K562 (cell line): ENCODE measurements at regions not wholly inside any gene's neighbourhood (a gene's known extent, or its start where the extent isn't known, plus 50 kb on each side); places are given as distances from the start of the nearest gene placed in this dataset.

ENCODE experiments used
- ATAC-seq: fragments of 200-7000 bp; cut with Tn5 transposase; 3 replicates; pipeline ENCODE4 v1.9.1; 2020; ENCODE audit warnings: moderate library complexity
- BruUV-seq: library from RNA; stranded (reverse); fragments of 400-500 nt; replicated peaks from 2 replicates; lab custom pipeline; 2021; lab: Mats Ljungman, UMichigan
- CTCF ChIA-PET: fragments of 300-600 bp; formaldehyde crosslinking; extraction: SDS; loops from one replicate; lab custom pipeline; 2021; ENCODE audit warnings: low intra/inter-chr PET ratio; lab: Yijun Ruan, JAX
- POLR2A ChIA-PET: fragments of 300-600, 350-650 bp; sonication (Branson Sonifier 250); formaldehyde crosslinking; extraction: SDS; loops from one replicate; lab custom pipeline; 2021; ENCODE audit warnings: antibody characterized with exemption, inconsistent platforms; lab: Yijun Ruan, JAX
- DNase-seq, 4 experiments: peaks; one replicate each; pipeline versions ENCODE4 v3.0.0 to v3.0.0-alpha.2; 2011 to 2018; ENCODE audit warnings: low spot score in 3 of 4, mixed read lengths in 3 of 4; ENCODE audit errors: extremely low read depth in 1 of 4
- FAIRE-seq: peaks from 2 replicates; lab custom pipeline; 2011; peaks lifted over from hg19 to GRCh38; lab: Jason Lieb, UNC
- H2AFZ ChIP-seq: 2 replicates; pipeline ENCODE4 v1.6.0; 2011; ENCODE audit warnings: low read depth, low read length, control low read depth, inconsistent platforms
- H3K27ac ChIP-seq: fragments of 200-600 bp; 3 replicates; pipeline ENCODE4 v1.8.0; 2011; ENCODE audit warnings: low read depth, mild to moderate bottlenecking, control low read depth, inconsistent platforms, low read length, moderate library complexity, mixed read lengths; ENCODE audit errors: extremely low read depth
- H3K27me3 ChIP-seq, 2 experiments: fragments of 300-600 bp in 1 of 2; 2 replicates in 1 of 2; 3 replicates in 1 of 2; pipeline versions ENCODE4 v1.6.0 to v1.8.0; 2011; ENCODE audit warnings: inconsistent platforms in 2 of 2, low read length in 2 of 2, mild to moderate bottlenecking in 1 of 2, mixed read lengths in 1 of 2, moderate library complexity in 1 of 2; ENCODE audit not compliant: control insufficient read depth in 2 of 2, insufficient read depth in 2 of 2
- H3K36me3 ChIP-seq: fragments of 300-600 bp; 3 replicates; pipeline ENCODE4 v1.8.0; 2011; ENCODE audit warnings: mild to moderate bottlenecking, low read length, inconsistent platforms; ENCODE audit not compliant: control insufficient read depth, insufficient read depth
- H3K4me1 ChIP-seq, 2 experiments: fragments of 200-600 bp in 1 of 2; replicated peaks in 1 of 2; 2 replicates in 1 of 2; 3 replicates in 1 of 2; pipeline versions ENCODE4 v1.5.1 to v1.8.0; 2011; ENCODE audit warnings: inconsistent platforms in 2 of 2, low read length in 2 of 2, mild to moderate bottlenecking in 1 of 2, mixed read lengths in 1 of 2, moderate library complexity in 1 of 2; ENCODE audit not compliant: control insufficient read depth in 2 of 2, insufficient read depth in 2 of 2
- H3K4me2 ChIP-seq: 2 replicates; pipeline ENCODE4 v1.6.1; 2011; ENCODE audit warnings: low read length, control low read depth, inconsistent platforms, mixed read lengths; ENCODE audit not compliant: insufficient read depth
- H3K4me3 ChIP-seq: fragments of 200-600 bp; sonication (generic), shearing (Covaris generic); 2 replicates; pipeline ENCODE4 v1.5.1; 2016; ENCODE audit warnings: control low read depth, inconsistent platforms
- H3K79me2 ChIP-seq: fragments of 200-600 bp; 3 replicates; pipeline ENCODE4 v1.8.0; 2011; ENCODE audit warnings: low read length, inconsistent platforms; ENCODE audit not compliant: control insufficient read depth, insufficient read depth
- H3K9ac ChIP-seq, 2 experiments: 2 replicates each; pipeline versions ENCODE4 v1.6.0 to v1.6.1; 2011; ENCODE audit warnings: low read depth in 2 of 2, low read length in 2 of 2, control low read depth in 1 of 2, inconsistent platforms in 1 of 2, mild to moderate bottlenecking in 1 of 2, mixed read lengths in 1 of 2; ENCODE audit not compliant: insufficient read depth in 1 of 2
- H3K9me1 ChIP-seq: one replicate; pipeline ENCODE4 v1.6.0; 2011; ENCODE audit warnings: inconsistent platforms, mild to moderate bottlenecking, low read length, moderate library complexity; ENCODE audit not compliant: control insufficient read depth, insufficient read depth
- H3K9me3 ChIP-seq: replicated peaks from 2 replicates; pipeline ENCODE4 v1.5.1; 2011; ENCODE audit warnings: low read depth, low read length, inconsistent platforms; ENCODE audit not compliant: control insufficient read depth, insufficient read depth
- H4K20me1 ChIP-seq: replicated peaks from 2 replicates; pipeline ENCODE4 v1.6.1; 2011; ENCODE audit warnings: low read length, inconsistent platforms, mixed read lengths; ENCODE audit not compliant: control insufficient read depth, insufficient read depth
- BACH1 ChIP-seq: fragments of 200-800 bp; sonication (Bioruptor generic); IDR thresholded peaks from 2 replicates; pipeline ENCODE4 v1.6.1; 2016; ENCODE audit warnings: missing genetic modification characterization, missing compliant biosample characterization
- CBX1 ChIP-seq: sonication (generic); IDR thresholded peaks from 2 replicates; pipeline ENCODE4 v1.6.1; 2016; ENCODE audit warnings: antibody characterized with exemption, low read depth, mild to moderate bottlenecking
- MCM5 ChIP-seq: fragments of 450-650 bp; IDR thresholded peaks from 2 replicates; pipeline ENCODE4 v1.6.1; 2016; ENCODE audit warnings: low read depth
- MEF2A ChIP-seq: IDR thresholded peaks from 2 replicates; pipeline ENCODE4 v1.6.1; 2011; ENCODE audit warnings: low read depth, mild to moderate bottlenecking, low read length, moderate library complexity; ENCODE audit not compliant: control insufficient read depth
- NR4A1 ChIP-seq, 2 experiments: fragments of 250-450 bp in 1 of 2; fragments of 450-650 bp in 1 of 2; sonication (Bioruptor Pico) in 1 of 2; IDR thresholded peaks; 2 replicates each; pipeline versions ENCODE4 v1.4.0 to v1.6.1; 2016 to 2020; ENCODE audit warnings: mild to moderate bottlenecking in 2 of 2, missing compliant biosample characterization in 1 of 2, missing genetic modification characterization in 1 of 2, moderate library complexity in 1 of 2
- PYGO2 ChIP-seq: fragments of 450-650 bp; IDR thresholded peaks from 2 replicates; pipeline ENCODE4 v1.6.1; 2016; ENCODE audit warnings: mild to moderate bottlenecking, missing genetic modification characterization, moderate library complexity, missing compliant biosample characterization
- SP2 ChIP-seq: IDR thresholded peaks from 2 replicates; pipeline ENCODE4 v1.6.1; 2011; ENCODE audit warnings: mild to moderate bottlenecking, low read depth, low read length, moderate library complexity; ENCODE audit not compliant: poor library complexity, severe bottlenecking; ENCODE audit errors: extremely low read depth
- SRSF9 ChIP-seq: fragments of 200-400 bp; formaldehyde crosslinking; IDR thresholded peaks from 2 replicates; pipeline ENCODE4 v1.6.1; 2017; ENCODE audit warnings: low read depth, low read length, borderline replicate concordance
- in situ Hi-C: fragments of 300-500 bp; cut with MboI; formaldehyde crosslinking; loops from 4 replicates; pipeline ENCODE4 v1.15.0; 2018; ENCODE audit warnings: inconsistent platforms, mixed read lengths
- intact Hi-C: fragments of 100-400 bp; cut with micrococcal nuclease; formaldehyde crosslinking; loops from 2 replicates; pipeline ENCODE4 v1.14.2; 2022
- TF ChIP-seq, protein P1 (sequence below): fragments of 200-800 bp; sonication (Bioruptor generic); IDR thresholded peaks from 2 replicates; pipeline ENCODE4 v1.6.1; 2017; ENCODE audit warnings: missing genetic modification characterization, missing compliant biosample characterization
- TF ChIP-seq, protein P2 (sequence below): fragments of 450-650 bp; IDR thresholded peaks from 2 replicates; pipeline ENCODE4 v1.6.1; 2016; ENCODE audit warnings: mild to moderate bottlenecking, moderate library complexity

GRCh38 chr3:132256989-132257388 is 60.2 kb upstream of the ACP3 start:
- ChIA-PET POLR2A (no interaction called here), CTCF (interaction anchor here (0.5 to 1.6 kb wide), 3 partner anchors 86 to 218 kb away, joined by 3 to 13 read pairs (median 5); no protein-coding TSS in a partner anchor)
- H3K9me1 ChIP-seq: no peaks in the 10 kb centered on the region
- H3K4me3 ChIP-seq: no peak overlapping the region
- BruUV-seq: no TSS peak
- H3K27me3 ChIP-seq: no peaks in the 10 kb centered on the region
- no peak for FAIRE-seq
- H3K9ac ChIP-seq: no peak overlapping the region
- ATAC-seq: no peak
- H3K27ac ChIP-seq: no peak overlapping the region
- no peaks in the 10 kb centered on the region for H4K20me1 ChIP-seq
- DNase-seq: peak in 1 of 4 experiments; percentile 15
- intact Hi-C loops (loop anchor here (1.0 to 10.0 kb wide), 2 partner anchors 86 to 388 kb away; no protein-coding TSS in a partner anchor), in situ Hi-C loops (loop anchor here (5.0 kb wide), 1 partner anchor 90 kb away; no protein-coding TSS in a partner anchor)
- H3K36me3 ChIP-seq: no peaks in the 10 kb centered on the region
- H3K4me1 ChIP-seq: no peaks in the 10 kb centered on the region
- H2AFZ ChIP-seq: no peak overlapping the region
- no peaks in the 10 kb centered on the region for H3K9me3 ChIP-seq
- no peak overlapping the region for H3K4me2 ChIP-seq
- no peaks in the 10 kb centered on the region for H3K79me2 ChIP-seq
- TF ChIP-seq SP2: no peak
- TF ChIP-seq, protein P1, sequence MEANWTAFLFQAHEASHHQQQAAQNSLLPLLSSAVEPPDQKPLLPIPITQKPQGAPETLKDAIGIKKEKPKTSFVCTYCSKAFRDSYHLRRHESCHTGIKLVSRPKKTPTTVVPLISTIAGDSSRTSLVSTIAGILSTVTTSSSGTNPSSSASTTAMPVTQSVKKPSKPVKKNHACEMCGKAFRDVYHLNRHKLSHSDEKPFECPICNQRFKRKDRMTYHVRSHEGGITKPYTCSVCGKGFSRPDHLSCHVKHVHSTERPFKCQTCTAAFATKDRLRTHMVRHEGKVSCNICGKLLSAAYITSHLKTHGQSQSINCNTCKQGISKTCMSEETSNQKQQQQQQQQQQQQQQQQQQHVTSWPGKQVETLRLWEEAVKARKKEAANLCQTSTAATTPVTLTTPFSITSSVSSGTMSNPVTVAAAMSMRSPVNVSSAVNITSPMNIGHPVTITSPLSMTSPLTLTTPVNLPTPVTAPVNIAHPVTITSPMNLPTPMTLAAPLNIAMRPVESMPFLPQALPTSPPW: no peak
- TF ChIP-seq SRSF9: no peak
- no peak for TF ChIP-seq PYGO2
- no peak for TF ChIP-seq NR4A1 (CRISPR knock-in tag; IDR thresholded peaks at IDR 0.05)
- TF ChIP-seq NR4A1 (tag; IDR thresholded peaks at IDR 0.05): no peak
- no peak for TF ChIP-seq BACH1 (tag)
- no peak for TF ChIP-seq MEF2A
- TF ChIP-seq MCM5: no peak
- TF ChIP-seq, protein P2, sequence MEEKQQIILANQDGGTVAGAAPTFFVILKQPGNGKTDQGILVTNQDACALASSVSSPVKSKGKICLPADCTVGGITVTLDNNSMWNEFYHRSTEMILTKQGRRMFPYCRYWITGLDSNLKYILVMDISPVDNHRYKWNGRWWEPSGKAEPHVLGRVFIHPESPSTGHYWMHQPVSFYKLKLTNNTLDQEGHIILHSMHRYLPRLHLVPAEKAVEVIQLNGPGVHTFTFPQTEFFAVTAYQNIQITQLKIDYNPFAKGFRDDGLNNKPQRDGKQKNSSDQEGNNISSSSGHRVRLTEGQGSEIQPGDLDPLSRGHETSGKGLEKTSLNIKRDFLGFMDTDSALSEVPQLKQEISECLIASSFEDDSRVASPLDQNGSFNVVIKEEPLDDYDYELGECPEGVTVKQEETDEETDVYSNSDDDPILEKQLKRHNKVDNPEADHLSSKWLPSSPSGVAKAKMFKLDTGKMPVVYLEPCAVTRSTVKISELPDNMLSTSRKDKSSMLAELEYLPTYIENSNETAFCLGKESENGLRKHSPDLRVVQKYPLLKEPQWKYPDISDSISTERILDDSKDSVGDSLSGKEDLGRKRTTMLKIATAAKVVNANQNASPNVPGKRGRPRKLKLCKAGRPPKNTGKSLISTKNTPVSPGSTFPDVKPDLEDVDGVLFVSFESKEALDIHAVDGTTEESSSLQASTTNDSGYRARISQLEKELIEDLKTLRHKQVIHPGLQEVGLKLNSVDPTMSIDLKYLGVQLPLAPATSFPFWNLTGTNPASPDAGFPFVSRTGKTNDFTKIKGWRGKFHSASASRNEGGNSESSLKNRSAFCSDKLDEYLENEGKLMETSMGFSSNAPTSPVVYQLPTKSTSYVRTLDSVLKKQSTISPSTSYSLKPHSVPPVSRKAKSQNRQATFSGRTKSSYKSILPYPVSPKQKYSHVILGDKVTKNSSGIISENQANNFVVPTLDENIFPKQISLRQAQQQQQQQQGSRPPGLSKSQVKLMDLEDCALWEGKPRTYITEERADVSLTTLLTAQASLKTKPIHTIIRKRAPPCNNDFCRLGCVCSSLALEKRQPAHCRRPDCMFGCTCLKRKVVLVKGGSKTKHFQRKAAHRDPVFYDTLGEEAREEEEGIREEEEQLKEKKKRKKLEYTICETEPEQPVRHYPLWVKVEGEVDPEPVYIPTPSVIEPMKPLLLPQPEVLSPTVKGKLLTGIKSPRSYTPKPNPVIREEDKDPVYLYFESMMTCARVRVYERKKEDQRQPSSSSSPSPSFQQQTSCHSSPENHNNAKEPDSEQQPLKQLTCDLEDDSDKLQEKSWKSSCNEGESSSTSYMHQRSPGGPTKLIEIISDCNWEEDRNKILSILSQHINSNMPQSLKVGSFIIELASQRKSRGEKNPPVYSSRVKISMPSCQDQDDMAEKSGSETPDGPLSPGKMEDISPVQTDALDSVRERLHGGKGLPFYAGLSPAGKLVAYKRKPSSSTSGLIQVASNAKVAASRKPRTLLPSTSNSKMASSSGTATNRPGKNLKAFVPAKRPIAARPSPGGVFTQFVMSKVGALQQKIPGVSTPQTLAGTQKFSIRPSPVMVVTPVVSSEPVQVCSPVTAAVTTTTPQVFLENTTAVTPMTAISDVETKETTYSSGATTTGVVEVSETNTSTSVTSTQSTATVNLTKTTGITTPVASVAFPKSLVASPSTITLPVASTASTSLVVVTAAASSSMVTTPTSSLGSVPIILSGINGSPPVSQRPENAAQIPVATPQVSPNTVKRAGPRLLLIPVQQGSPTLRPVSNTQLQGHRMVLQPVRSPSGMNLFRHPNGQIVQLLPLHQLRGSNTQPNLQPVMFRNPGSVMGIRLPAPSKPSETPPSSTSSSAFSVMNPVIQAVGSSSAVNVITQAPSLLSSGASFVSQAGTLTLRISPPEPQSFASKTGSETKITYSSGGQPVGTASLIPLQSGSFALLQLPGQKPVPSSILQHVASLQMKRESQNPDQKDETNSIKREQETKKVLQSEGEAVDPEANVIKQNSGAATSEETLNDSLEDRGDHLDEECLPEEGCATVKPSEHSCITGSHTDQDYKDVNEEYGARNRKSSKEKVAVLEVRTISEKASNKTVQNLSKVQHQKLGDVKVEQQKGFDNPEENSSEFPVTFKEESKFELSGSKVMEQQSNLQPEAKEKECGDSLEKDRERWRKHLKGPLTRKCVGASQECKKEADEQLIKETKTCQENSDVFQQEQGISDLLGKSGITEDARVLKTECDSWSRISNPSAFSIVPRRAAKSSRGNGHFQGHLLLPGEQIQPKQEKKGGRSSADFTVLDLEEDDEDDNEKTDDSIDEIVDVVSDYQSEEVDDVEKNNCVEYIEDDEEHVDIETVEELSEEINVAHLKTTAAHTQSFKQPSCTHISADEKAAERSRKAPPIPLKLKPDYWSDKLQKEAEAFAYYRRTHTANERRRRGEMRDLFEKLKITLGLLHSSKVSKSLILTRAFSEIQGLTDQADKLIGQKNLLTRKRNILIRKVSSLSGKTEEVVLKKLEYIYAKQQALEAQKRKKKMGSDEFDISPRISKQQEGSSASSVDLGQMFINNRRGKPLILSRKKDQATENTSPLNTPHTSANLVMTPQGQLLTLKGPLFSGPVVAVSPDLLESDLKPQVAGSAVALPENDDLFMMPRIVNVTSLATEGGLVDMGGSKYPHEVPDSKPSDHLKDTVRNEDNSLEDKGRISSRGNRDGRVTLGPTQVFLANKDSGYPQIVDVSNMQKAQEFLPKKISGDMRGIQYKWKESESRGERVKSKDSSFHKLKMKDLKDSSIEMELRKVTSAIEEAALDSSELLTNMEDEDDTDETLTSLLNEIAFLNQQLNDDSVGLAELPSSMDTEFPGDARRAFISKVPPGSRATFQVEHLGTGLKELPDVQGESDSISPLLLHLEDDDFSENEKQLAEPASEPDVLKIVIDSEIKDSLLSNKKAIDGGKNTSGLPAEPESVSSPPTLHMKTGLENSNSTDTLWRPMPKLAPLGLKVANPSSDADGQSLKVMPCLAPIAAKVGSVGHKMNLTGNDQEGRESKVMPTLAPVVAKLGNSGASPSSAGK: no peak
- TF ChIP-seq CBX1: no peak
